ENCODE measurements at regions not wholly inside any gene's neighbourhood (a gene's known extent, or its start where the extent isn't known, plus 50 kb on each side); places are given as distances from the start of the nearest gene placed in this dataset.

DNA sequence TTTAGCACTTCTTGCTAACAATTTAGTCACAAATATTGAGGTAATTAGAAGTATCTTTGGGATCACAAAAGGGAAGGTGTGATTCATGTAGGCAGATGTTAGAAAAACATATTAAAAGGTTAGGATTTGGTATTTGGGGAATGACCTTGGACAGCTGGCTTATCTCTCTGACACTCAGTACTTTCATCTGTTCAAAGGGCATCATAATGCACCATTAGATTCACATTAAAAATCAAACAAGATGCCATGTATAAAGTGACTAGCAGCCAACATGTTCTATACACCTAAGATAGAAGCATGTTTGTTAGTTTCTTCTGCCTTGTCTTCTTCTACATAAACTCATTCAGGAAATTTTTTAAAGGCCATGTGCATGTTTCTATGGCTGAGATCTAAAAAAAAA lies 56.5 kb upstream of the ESRRG start:
- DNase-seq = no peak
- H3K27ac ChIP-seq = no peak overlapping the region
- no peaks in the 10 kb centered on the region for H3K27me3 ChIP-seq
- H3K4me1 ChIP-seq = no peaks in the 10 kb centered on the region
- TF ChIP-seq, protein P1, sequence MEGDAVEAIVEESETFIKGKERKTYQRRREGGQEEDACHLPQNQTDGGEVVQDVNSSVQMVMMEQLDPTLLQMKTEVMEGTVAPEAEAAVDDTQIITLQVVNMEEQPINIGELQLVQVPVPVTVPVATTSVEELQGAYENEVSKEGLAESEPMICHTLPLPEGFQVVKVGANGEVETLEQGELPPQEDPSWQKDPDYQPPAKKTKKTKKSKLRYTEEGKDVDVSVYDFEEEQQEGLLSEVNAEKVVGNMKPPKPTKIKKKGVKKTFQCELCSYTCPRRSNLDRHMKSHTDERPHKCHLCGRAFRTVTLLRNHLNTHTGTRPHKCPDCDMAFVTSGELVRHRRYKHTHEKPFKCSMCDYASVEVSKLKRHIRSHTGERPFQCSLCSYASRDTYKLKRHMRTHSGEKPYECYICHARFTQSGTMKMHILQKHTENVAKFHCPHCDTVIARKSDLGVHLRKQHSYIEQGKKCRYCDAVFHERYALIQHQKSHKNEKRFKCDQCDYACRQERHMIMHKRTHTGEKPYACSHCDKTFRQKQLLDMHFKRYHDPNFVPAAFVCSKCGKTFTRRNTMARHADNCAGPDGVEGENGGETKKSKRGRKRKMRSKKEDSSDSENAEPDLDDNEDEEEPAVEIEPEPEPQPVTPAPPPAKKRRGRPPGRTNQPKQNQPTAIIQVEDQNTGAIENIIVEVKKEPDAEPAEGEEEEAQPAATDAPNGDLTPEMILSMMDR (IDR thresholded peaks at IDR 0.05) = no peak
- no peak overlapping the region for H3K9ac ChIP-seq (ENCODE audit: low read depth in 2 of 2, low read length in 2 of 2)
- no peak overlapping the region for H3K4me3 ChIP-seq
- no peaks in the 10 kb centered on the region for H3K36me3 ChIP-seq
- no peaks in the 10 kb centered on the region for H3K9me3 ChIP-seq
- intact Hi-C loops (cut with DNase I) = no loop called here

DNA sequence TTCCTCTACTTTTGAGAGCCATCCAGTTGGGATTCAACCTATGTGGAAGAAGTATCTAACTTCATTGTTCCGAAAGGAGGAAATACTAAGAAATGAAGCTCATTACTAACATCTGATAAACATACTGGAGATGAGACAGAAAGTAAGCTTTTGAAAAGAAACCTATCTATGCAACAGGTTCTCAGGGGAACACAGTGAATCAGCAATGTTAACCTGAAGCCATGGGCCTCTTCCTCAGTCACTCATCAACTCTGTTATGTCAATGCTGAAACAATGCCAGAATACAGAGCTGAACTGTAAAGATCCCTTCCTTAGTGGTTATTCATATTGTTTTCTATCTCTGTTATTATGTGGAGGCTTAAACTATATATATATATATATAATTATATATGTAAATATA lies 55.5 kb upstream of the ESRRG start:
- Histone ChIP-seq H3K9ac (ENCODE audit: low read depth in 2 of 2, low read length in 2 of 2) (no peak overlapping the region), H3K27me3 (no peaks in the 10 kb centered on the region)

DNA sequence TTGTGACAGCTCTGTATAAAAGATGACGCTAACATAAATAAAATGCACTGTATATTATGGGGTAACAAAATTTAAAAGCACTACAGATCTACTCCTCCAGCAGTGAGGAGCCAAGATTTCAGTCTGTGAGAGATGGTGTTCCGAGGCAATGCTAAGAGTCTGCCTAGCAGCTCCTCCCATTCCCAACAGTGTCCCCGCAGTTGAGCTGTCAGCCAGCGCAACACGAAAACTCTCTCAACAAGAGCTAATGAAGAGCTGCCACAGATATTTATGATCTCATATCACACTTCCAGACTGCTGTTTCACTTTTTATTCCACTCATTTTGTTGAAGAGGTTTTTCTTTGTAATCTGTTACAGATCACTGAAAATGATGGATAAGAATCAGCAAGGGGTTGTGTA lies 53.9 kb upstream of the ESRRG start:
- H3K9ac ChIP-seq (ENCODE audit: low read depth in 2 of 2, low read length in 2 of 2) = no peak overlapping the region
- intact Hi-C loops (cut with DNase I) = no loop called here

More for the DNA sequence above, 55.5 kb upstream of the ESRRG start:
- Histone ChIP-seq H3K36me3 (no peaks in the 10 kb centered on the region), H3K27ac (no peak overlapping the region), H3K4me1 (no peaks in the 10 kb centered on the region), H3K9me3 (no peaks in the 10 kb centered on the region), H3K4me3 (no peak overlapping the region)
- TF ChIP-seq, protein P1 (IDR thresholded peaks at IDR 0.05) = no peak
- intact Hi-C loops (cut with DNase I) = no loop called here
- no peak for DNase-seq

More for the DNA sequence above, 53.9 kb upstream of the ESRRG start:
- H3K4me3 ChIP-seq = no peak overlapping the region
- H3K36me3 ChIP-seq = no peaks in the 10 kb centered on the region
- H3K27me3 ChIP-seq = no peaks in the 10 kb centered on the region
- DNase-seq = no peak
- H3K9me3 ChIP-seq = no peaks in the 10 kb centered on the region
- H3K4me1 ChIP-seq = no peaks in the 10 kb centered on the region
- no peak overlapping the region for H3K27ac ChIP-seq
- TF ChIP-seq, protein P1 (IDR thresholded peaks at IDR 0.05) = no peak
